ENCODE measurements at regions not wholly inside any gene's neighbourhood (a gene's known extent, or its start where the extent isn't known, plus 50 kb on each side); places are given as distances from the start of the nearest gene placed in this dataset.

DNA sequence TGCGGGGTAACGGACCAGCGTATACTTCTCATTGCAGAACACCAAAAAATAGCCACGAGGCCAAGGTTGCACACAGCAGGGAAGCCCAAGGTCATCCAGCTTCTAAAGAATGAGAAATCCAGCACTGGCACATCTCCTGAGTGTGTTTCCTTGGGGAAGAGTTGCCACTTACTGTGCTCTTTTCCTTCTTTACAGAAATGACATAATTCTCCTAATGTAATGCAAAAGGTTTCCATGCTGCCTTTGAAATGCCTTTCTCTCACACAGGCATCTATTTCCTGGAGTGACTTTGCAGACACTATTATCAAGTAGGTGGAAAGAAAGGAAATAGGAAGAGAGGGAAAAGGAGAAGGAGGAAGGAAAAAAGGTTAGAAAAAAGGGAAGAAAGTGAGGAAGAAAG, 862.1 kb upstream of the CELF4 start:
- TF ChIP-seq, protein P1, sequence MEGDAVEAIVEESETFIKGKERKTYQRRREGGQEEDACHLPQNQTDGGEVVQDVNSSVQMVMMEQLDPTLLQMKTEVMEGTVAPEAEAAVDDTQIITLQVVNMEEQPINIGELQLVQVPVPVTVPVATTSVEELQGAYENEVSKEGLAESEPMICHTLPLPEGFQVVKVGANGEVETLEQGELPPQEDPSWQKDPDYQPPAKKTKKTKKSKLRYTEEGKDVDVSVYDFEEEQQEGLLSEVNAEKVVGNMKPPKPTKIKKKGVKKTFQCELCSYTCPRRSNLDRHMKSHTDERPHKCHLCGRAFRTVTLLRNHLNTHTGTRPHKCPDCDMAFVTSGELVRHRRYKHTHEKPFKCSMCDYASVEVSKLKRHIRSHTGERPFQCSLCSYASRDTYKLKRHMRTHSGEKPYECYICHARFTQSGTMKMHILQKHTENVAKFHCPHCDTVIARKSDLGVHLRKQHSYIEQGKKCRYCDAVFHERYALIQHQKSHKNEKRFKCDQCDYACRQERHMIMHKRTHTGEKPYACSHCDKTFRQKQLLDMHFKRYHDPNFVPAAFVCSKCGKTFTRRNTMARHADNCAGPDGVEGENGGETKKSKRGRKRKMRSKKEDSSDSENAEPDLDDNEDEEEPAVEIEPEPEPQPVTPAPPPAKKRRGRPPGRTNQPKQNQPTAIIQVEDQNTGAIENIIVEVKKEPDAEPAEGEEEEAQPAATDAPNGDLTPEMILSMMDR (conservative IDR thresholded peaks at IDR 0.05; ENCODE audit: low read length) = no peak
- TF ChIP-seq EZH2phosphoT487 (IDR thresholded peaks at IDR 0.05; ENCODE audit: borderline replicate concordance, low read depth, low read length) = no peak
